ENCODE measurements at regions not wholly inside any gene's neighbourhood (a gene's known extent, or its start where the extent isn't known, plus 50 kb on each side); places are given as distances from the start of the nearest gene placed in this dataset.

- TF ChIP-seq ZNF274 (IDR thresholded peaks at IDR 0.05; ENCODE audit: low read depth, low read length), result no peak
- TF ChIP-seq POLR2A (IDR thresholded peaks at IDR 0.05; ENCODE audit: borderline replicate concordance, extremely low read depth, insufficient read depth, insufficient read length), result no peak
- TF ChIP-seq CTCF (IDR thresholded peaks at IDR 0.05 in 2 of 3, conservative IDR thresholded peaks at IDR 0.05 in 1 of 3; ENCODE audit: borderline replicate concordance in 1 of 3, insufficient read depth in 1 of 3, low read depth in 2 of 3, low read length in 2 of 3), result no peak
- TF ChIP-seq MAX (IDR thresholded peaks at IDR 0.05), result no peak
These were observed 80.7 kb upstream of the NANOS1 start for GRCh38 chr10:118948786-118949185.

Data from HCT116 (cell line).